Naive thymus-derived CD4-positive, alpha-beta T cell (primary cell): ENCODE measurements at regions not wholly inside any gene's neighbourhood (a gene's known extent, or its start where the extent isn't known, plus 50 kb on each side); places are given as distances from the start of the nearest gene placed in this dataset.

Experiments used
- ATAC-seq: fragments of 150-1000 bp; cut with Tn5 transposase; 2 replicates; pipeline ENCODE4 v1.10.0; 2021; ENCODE audit warnings: mild to moderate bottlenecking, moderate library complexity
- CTCF ChIA-PET: fragments of 350-600 bp; sonication (Branson Sonifier 250); formaldehyde crosslinking; loops from one replicate; lab custom pipeline; 2021; ENCODE audit warnings: antibody characterized with exemption; lab: Charles Lee
- POLR2A ChIA-PET: fragments of 350-600 bp; sonication (Branson Sonifier 250); formaldehyde crosslinking; loops from one replicate; lab custom pipeline; 2021; ENCODE audit warnings: antibody characterized with exemption, inconsistent platforms; lab: Charles Lee
- DNase-seq, 9 donors: peaks; one replicate each; pipeline versions ENCODE4 v3.0.0 to v3.0.0-alpha.2; 2020 to 2022; ENCODE audit warnings: mixed read lengths in 1 of 9
- H3K27ac ChIP-seq: one replicate; pipeline ENCODE4 v1.7.0; 2013; ENCODE audit warnings: mild to moderate bottlenecking, low read depth, low read length, moderate library complexity
- H3K27me3 ChIP-seq, 2 donors: one replicate each; pipeline ENCODE4 v1.7.0; 2013; ENCODE audit warnings: low read length in 2 of 2, mild to moderate bottlenecking in 2 of 2, moderate library complexity in 2 of 2; ENCODE audit not compliant: control insufficient read depth in 2 of 2, insufficient read depth in 2 of 2
- H3K36me3 ChIP-seq, 3 experiments: 1 replicate in 2 of 3; 2 replicates in 1 of 3; pipeline ENCODE4 v1.7.0; 2013; ENCODE audit warnings: low read length in 3 of 3, mild to moderate bottlenecking in 3 of 3, moderate library complexity in 1 of 3; ENCODE audit not compliant: insufficient read depth in 3 of 3, control insufficient read depth in 2 of 3
- H3K4me1 ChIP-seq, 2 donors: one replicate each; pipeline ENCODE4 v1.7.0; 2013; ENCODE audit warnings: low read length in 2 of 2, mild to moderate bottlenecking in 2 of 2, moderate library complexity in 1 of 2; ENCODE audit not compliant: control insufficient read depth in 2 of 2, insufficient read depth in 2 of 2
- H3K4me3 ChIP-seq: 2 replicates; pipeline ENCODE4 v1.7.0; 2013; ENCODE audit warnings: mild to moderate bottlenecking, low read length
- H3K9me3 ChIP-seq, 3 experiments: 1 replicate in 2 of 3; 2 replicates in 1 of 3; pipeline ENCODE4 v1.7.0; 2013; ENCODE audit warnings: low read length in 3 of 3; ENCODE audit not compliant: control insufficient read depth in 2 of 3
- H3K27ac Mint-ChIP-seq, 9 donors: one replicate each; pipeline ENCODE4 v1.8.0; 2020 to 2022; ENCODE audit warnings: mixed read lengths in 9 of 9, mild to moderate bottlenecking in 8 of 9, moderate library complexity in 5 of 9, inconsistent platforms in 2 of 9
- H3K27me3 Mint-ChIP-seq, 5 donors: one replicate each; pipeline ENCODE4 v1.8.0; 2021 to 2022; ENCODE audit warnings: mixed read lengths in 5 of 5, mild to moderate bottlenecking in 1 of 5
- H3K36me3 Mint-ChIP-seq, 5 donors: one replicate each; pipeline ENCODE4 v1.8.0; 2020 to 2022; ENCODE audit warnings: mixed read lengths in 5 of 5, mild to moderate bottlenecking in 3 of 5, inconsistent platforms in 1 of 5
- H3K4me1 Mint-ChIP-seq, 7 donors: one replicate each; pipeline ENCODE4 v1.8.0; 2020 to 2022; ENCODE audit warnings: mixed read lengths in 7 of 7, mild to moderate bottlenecking in 3 of 7, inconsistent platforms in 1 of 7
- H3K4me3 Mint-ChIP-seq, 10 donors: one replicate each; pipeline ENCODE4 v1.8.0; 2020 to 2022; ENCODE audit warnings: mild to moderate bottlenecking in 10 of 10, mixed read lengths in 10 of 10, moderate library complexity in 6 of 10, inconsistent platforms in 2 of 10
- H3K9me3 Mint-ChIP-seq, 11 donors: one replicate each; pipeline ENCODE4 v1.8.0; 2020 to 2022; ENCODE audit warnings: mixed read lengths in 11 of 11, mild to moderate bottlenecking in 4 of 11, inconsistent platforms in 1 of 11, moderate library complexity in 1 of 11
- intact Hi-C, 2 donors: fragments of 100-400 bp; cut with micrococcal nuclease; formaldehyde crosslinking; loops; one replicate each; pipeline ENCODE4 v1.15.1; 2023

- no peak overlapping the region for H3K27ac Mint-ChIP-seq
Observed at GRCh38 chr4:60033826-60034225, 1166.3 kb upstream of the ADGRL3 start.

GRCh38 chr4:60034361-60034760 lies 1165.8 kb upstream of the ADGRL3 start:
- ATAC-seq, result no peak
- H3K9me3 Mint-ChIP-seq, result peaks cover 0 to 19% (median 2%) of the 10 kb centered on the region in 11 donors
- intact Hi-C loops, result no loop called here
- H3K36me3 Mint-ChIP-seq, result no peaks in the 10 kb centered on the region
- POLR2A ChIA-PET, result no interaction called here
- DNase-seq, result no peak
- H3K27ac Mint-ChIP-seq, result no peak overlapping the region
- no peak overlapping the region for H3K4me3 Mint-ChIP-seq
- H3K27me3 Mint-ChIP-seq, result no peaks in the 10 kb centered on the region
- Histone ChIP-seq H3K36me3 (no peaks in the 10 kb centered on the region), H3K9me3 (no peaks in the 10 kb centered on the region), H3K27ac (no peak overlapping the region), H3K27me3 (no peaks in the 10 kb centered on the region), H3K4me3 (no peak overlapping the region), H3K4me1 (no peaks in the 10 kb centered on the region)
- CTCF ChIA-PET, result no interaction called here
- no peaks in the 10 kb centered on the region for H3K4me1 Mint-ChIP-seq

More at GRCh38 chr4:60033826-60034225, 1166.3 kb upstream of the ADGRL3 start:
- Mint-ChIP-seq H3K36me3 (no peaks in the 10 kb centered on the region), H3K4me1 (no peaks in the 10 kb centered on the region), H3K9me3 (peaks cover 0 to 19% (median 2%) of the 10 kb centered on the region in 11 donors), H3K27me3 (no peaks in the 10 kb centered on the region), H3K4me3 (no peak overlapping the region)
- Histone ChIP-seq H3K4me3 (no peak overlapping the region), H3K9me3 (no peaks in the 10 kb centered on the region), H3K27ac (no peak overlapping the region), H3K36me3 (no peaks in the 10 kb centered on the region), H3K27me3 (no peaks in the 10 kb centered on the region), H3K4me1 (no peaks in the 10 kb centered on the region)
- intact Hi-C loops, result no loop called here
- CTCF ChIA-PET, result no interaction called here
- DNase-seq, result no peak
- no peak for ATAC-seq
- POLR2A ChIA-PET, result no interaction called here

- Histone ChIP-seq H3K4me1 (no peaks in the 10 kb centered on the region), H3K36me3 (no peaks in the 10 kb centered on the region), H3K9me3 (no peaks in the 10 kb centered on the region), H3K4me3 (no peak overlapping the region), H3K27ac (no peak overlapping the region), H3K27me3 (no peaks in the 10 kb centered on the region)
- ATAC-seq, result no peak
- ChIA-PET POLR2A (no interaction called here), CTCF (no interaction called here)
- no peak for DNase-seq
- intact Hi-C loops, result no loop called here
- peaks cover 0 to 16% (median 8%) of the 10 kb centered on the region in 11 donors for H3K9me3 Mint-ChIP-seq
- no peaks in the 10 kb centered on the region for H3K4me1 Mint-ChIP-seq
- no peak overlapping the region for H3K4me3 Mint-ChIP-seq
- no peaks in the 10 kb centered on the region for H3K36me3 Mint-ChIP-seq
- no peak overlapping the region for H3K27ac Mint-ChIP-seq
- no peaks in the 10 kb centered on the region for H3K27me3 Mint-ChIP-seq
Observed at GRCh38 chr4:60039908-60040307, 1160.2 kb upstream of the ADGRL3 start.

- CTCF ChIA-PET, result no interaction called here
- no peak for ATAC-seq
Observed at GRCh38 chr4:60042231-60042652, 1157.9 kb upstream of the ADGRL3 start.

GRCh38 chr4:60042941-60043340 lies 1157.2 kb upstream of the ADGRL3 start:
- H3K27ac Mint-ChIP-seq, result no peak overlapping the region
- Histone ChIP-seq H3K9me3 (no peaks in the 10 kb centered on the region), H3K27me3 (no peaks in the 10 kb centered on the region), H3K36me3 (no peaks in the 10 kb centered on the region), H3K4me3 (no peak overlapping the region), H3K4me1 (no peaks in the 10 kb centered on the region), H3K27ac (no peak overlapping the region)
- intact Hi-C loops, result no loop called here
- DNase-seq, result no peak
- ChIA-PET POLR2A (no interaction called here), CTCF (no interaction called here)
- no peaks in the 10 kb centered on the region for H3K4me1 Mint-ChIP-seq
- no peak for ATAC-seq
- peaks cover 0 to 19% (median 6%) of the 10 kb centered on the region in 11 donors for H3K9me3 Mint-ChIP-seq
- H3K27me3 Mint-ChIP-seq, result no peaks in the 10 kb centered on the region
- H3K4me3 Mint-ChIP-seq, result no peak overlapping the region
- H3K36me3 Mint-ChIP-seq, result no peaks in the 10 kb centered on the region

More at GRCh38 chr4:60042231-60042652, 1157.9 kb upstream of the ADGRL3 start:
- Mint-ChIP-seq H3K4me3 (no peak overlapping the region), H3K4me1 (no peaks in the 10 kb centered on the region), H3K9me3 (peaks cover 0 to 19% (median 6%) of the 10 kb centered on the region in 11 donors), H3K27ac (no peak overlapping the region), H3K27me3 (no peaks in the 10 kb centered on the region), H3K36me3 (no peaks in the 10 kb centered on the region)
- Histone ChIP-seq H3K27ac (no peak overlapping the region), H3K9me3 (no peaks in the 10 kb centered on the region), H3K27me3 (no peaks in the 10 kb centered on the region), H3K36me3 (no peaks in the 10 kb centered on the region), H3K4me1 (no peaks in the 10 kb centered on the region), H3K4me3 (no peak overlapping the region)
- POLR2A ChIA-PET, result no interaction called here
- no peak for DNase-seq
- intact Hi-C loops, result no loop called here

GRCh38 chr4:60078984-60079383 lies 1121.1 kb upstream of the ADGRL3 start:
- intact Hi-C loops, result loop anchor here in 1 of 2 donors (10.0 kb wide), 1 partner anchor 56 kb away; no protein-coding TSS in a partner anchor
- H3K4me3 Mint-ChIP-seq, result no peak overlapping the region
- ChIA-PET POLR2A (no interaction called here), CTCF (no interaction called here)
- H3K27ac Mint-ChIP-seq, result no peak overlapping the region
- Histone ChIP-seq H3K27ac (no peak overlapping the region), H3K4me3 (no peak overlapping the region), H3K4me1 (no peaks in the 10 kb centered on the region), H3K27me3 (no peaks in the 10 kb centered on the region), H3K9me3 (no peaks in the 10 kb centered on the region), H3K36me3 (no peaks in the 10 kb centered on the region)
- no peaks in the 10 kb centered on the region for H3K36me3 Mint-ChIP-seq
- DNase-seq (no peak), ATAC-seq (no peak)
- H3K9me3 Mint-ChIP-seq, result peaks cover 2 to 27% (median 8%) of the 10 kb centered on the region in 11 donors
- H3K27me3 Mint-ChIP-seq, result no peaks in the 10 kb centered on the region
- H3K4me1 Mint-ChIP-seq, result no peaks in the 10 kb centered on the region

- ChIA-PET CTCF (no interaction called here), POLR2A (no interaction called here)
- Mint-ChIP-seq H3K36me3 (no peaks in the 10 kb centered on the region), H3K4me1 (no peaks in the 10 kb centered on the region), H3K27ac (no peak overlapping the region), H3K27me3 (no peaks in the 10 kb centered on the region), H3K9me3 (peaks cover 3 to 44% (median 13%) of the 10 kb centered on the region in 11 donors), H3K4me3 (no peak overlapping the region)
- no peaks in the 10 kb centered on the region for H3K36me3 ChIP-seq
- no peak overlapping the region for H3K4me3 ChIP-seq
- H3K4me1 ChIP-seq, result no peaks in the 10 kb centered on the region
- no peaks in the 10 kb centered on the region for H3K9me3 ChIP-seq
- H3K27ac ChIP-seq, result no peak overlapping the region
- ATAC-seq (no peak), DNase-seq (no peak)
- H3K27me3 ChIP-seq, result no peaks in the 10 kb centered on the region
- intact Hi-C loops, result no loop called here
Observed at GRCh38 chr4:60081839-60082238, 1118.3 kb upstream of the ADGRL3 start.
